ENCODE measurements at regions not wholly inside any gene's neighbourhood (a gene's known extent, or its start where the extent isn't known, plus 50 kb on each side); places are given as distances from the start of the nearest gene placed in this dataset.

DNA sequence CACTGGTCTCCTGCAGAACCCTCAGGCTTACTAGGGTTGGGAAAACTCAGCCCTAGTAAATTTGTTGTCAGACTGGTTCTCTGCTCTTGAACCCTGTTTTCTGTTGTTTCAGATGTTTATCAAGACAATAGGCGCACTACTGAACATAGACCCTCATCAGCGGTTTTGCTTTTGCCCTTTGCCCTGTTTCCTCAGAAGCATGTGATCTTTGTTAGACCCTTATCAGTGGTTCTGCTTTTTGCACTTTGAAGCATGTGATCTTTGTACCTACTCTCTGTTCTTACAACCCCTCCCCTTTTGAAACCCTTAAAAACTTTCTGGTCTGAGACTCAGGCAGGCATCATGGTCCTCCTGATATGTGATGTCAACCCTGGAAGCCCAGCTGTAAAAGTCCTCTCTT lies 842.2 kb upstream of the AMELY start:
- no peak overlapping the region for H3K27ac ChIP-seq (ENCODE audit: low read depth, low read length)
- H3K4me3 ChIP-seq (ENCODE audit: low read depth, low read length) = no peak overlapping the region
- H3K9me3 ChIP-seq (ENCODE audit: control insufficient read depth, insufficient read depth, low read length) = no peaks in the 10 kb centered on the region
- no peaks in the 10 kb centered on the region for H3K27me3 ChIP-seq (ENCODE audit: control insufficient read depth, insufficient read depth, low read length)
- TF ChIP-seq, protein P1, sequence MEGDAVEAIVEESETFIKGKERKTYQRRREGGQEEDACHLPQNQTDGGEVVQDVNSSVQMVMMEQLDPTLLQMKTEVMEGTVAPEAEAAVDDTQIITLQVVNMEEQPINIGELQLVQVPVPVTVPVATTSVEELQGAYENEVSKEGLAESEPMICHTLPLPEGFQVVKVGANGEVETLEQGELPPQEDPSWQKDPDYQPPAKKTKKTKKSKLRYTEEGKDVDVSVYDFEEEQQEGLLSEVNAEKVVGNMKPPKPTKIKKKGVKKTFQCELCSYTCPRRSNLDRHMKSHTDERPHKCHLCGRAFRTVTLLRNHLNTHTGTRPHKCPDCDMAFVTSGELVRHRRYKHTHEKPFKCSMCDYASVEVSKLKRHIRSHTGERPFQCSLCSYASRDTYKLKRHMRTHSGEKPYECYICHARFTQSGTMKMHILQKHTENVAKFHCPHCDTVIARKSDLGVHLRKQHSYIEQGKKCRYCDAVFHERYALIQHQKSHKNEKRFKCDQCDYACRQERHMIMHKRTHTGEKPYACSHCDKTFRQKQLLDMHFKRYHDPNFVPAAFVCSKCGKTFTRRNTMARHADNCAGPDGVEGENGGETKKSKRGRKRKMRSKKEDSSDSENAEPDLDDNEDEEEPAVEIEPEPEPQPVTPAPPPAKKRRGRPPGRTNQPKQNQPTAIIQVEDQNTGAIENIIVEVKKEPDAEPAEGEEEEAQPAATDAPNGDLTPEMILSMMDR (IDR thresholded peaks at IDR 0.05; ENCODE audit: low read depth, low read length) = no peak
- DNase-seq (ENCODE audit: low read depth, low spot score) = no peak
- CTCF ChIA-PET = no interaction called here
- POLR2A ChIA-PET = no interaction called here

DNA sequence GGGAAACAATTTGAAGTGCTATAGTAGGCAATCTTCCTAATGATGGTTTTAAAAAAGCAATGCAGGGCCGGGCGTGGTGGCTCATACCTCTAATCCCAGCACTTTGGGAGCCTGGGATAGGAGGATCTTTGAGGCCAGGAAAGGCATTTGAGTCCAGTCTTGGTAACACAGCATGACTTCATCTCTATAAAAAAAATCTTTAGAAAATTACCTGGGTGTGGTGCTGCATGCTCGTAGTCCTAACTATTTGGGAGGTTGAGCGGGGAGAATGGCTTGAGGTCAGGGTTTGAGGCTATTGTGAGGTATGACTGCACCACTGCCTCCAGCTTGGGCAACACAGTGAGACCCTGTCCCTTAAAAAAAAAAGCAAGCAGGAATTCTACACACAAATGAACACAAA lies 835.2 kb upstream of the AMELY start:
- H3K27me3 ChIP-seq (ENCODE audit: control insufficient read depth, insufficient read depth, low read length) = no peaks in the 10 kb centered on the region
- DNase-seq (ENCODE audit: low read depth, low spot score) = no peak
- H3K9me3 ChIP-seq (ENCODE audit: control insufficient read depth, insufficient read depth, low read length) = no peaks in the 10 kb centered on the region
- TF ChIP-seq, protein P1 (IDR thresholded peaks at IDR 0.05; ENCODE audit: low read depth, low read length) = no peak
- no peak overlapping the region for H3K4me3 ChIP-seq (ENCODE audit: low read depth, low read length)
- H3K27ac ChIP-seq (ENCODE audit: low read depth, low read length) = no peak overlapping the region
- CTCF ChIA-PET = interaction anchor here (1.1 kb wide), 1 partner anchor 474 kb away, joined by 3 read pairs; no protein-coding TSS in a partner anchor
- POLR2A ChIA-PET = no interaction called here

DNA sequence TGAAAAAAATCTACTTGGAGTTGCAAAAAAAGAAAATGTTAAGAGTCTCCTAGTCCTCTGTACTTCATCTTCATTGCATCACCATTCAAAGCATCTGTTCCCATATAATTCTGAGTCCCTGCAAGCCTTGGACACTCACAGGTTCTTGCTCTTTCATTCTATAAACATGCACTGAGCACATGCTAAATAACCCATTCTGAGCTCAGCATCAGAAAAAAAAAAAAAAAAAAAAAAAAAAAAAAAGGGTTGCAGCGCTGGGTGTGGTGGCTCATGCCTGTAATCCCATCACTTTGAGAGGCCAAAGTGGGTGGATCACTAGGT lies 834.0 kb upstream of the AMELY start:
- H3K9me3 ChIP-seq (ENCODE audit: control insufficient read depth, insufficient read depth, low read length) = no peaks in the 10 kb centered on the region
- POLR2A ChIA-PET = interaction anchor here (0.6 kb wide), 1 partner anchor 12 kb away, joined by 3 read pairs; no protein-coding TSS in a partner anchor
- no peak for DNase-seq (ENCODE audit: low read depth, low spot score)
- no peaks in the 10 kb centered on the region for H3K27me3 ChIP-seq (ENCODE audit: control insufficient read depth, insufficient read depth, low read length)
- TF ChIP-seq, protein P1 (IDR thresholded peaks at IDR 0.05; ENCODE audit: low read depth, low read length) = no peak
- CTCF ChIA-PET = interaction anchor here (0.6 to 1.1 kb wide), 2 partner anchors 57 to 473 kb away, joined by 3 to 4 read pairs; no protein-coding TSS in a partner anchor
- H3K27ac ChIP-seq (ENCODE audit: low read depth, low read length) = no peak overlapping the region
- no peak overlapping the region for H3K4me3 ChIP-seq (ENCODE audit: low read depth, low read length)

DNA sequence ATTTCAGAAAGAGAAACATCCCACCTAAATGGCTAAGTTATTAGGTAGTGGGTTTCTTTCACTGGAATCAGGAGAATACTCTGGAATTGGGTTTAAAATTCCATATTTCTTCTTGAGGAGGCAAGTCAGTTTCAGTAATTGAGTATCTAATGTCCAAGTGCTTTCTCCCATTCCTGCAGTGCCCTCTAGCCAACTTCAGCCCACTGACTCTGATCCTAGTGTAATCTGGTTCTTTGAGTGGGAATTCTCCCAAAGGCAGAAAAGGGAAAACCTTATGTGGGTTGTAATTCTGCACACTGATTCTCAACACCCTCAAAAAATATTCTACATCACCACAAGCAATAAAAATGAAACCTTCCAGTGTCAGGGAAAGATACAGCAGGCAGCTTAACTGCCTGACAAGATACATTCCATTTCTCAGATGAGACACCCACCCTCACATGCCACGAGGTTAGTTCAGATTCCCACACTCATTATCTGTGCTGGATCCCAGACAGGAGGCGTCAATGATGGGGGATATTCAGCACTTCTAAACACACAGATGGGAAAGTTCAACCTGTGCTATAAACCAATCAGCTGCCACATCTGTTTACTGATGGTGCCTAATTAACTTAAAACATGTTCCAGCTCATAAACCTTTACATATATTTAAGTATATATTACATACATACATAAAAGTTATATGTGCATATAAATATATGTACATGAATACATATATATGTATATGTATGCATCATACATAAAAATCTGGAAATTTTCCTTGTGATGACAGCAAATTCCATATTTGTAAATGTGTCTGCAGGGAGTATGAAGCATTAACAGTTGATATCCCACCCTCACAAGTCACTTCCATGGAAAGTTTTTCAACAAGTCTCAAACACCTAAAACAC lies 833.4 kb upstream of the AMELY start:
- TF ChIP-seq, protein P1 (IDR thresholded peaks at IDR 0.05; ENCODE audit: low read depth, low read length) = peak; percentile 17; the same call in 1 of the 2 replicates
- ChIA-PET CTCF (interaction anchor here (0.6 kb wide), 1 partner anchor 56 kb away, joined by 4 read pairs; no protein-coding TSS in a partner anchor), POLR2A (interaction anchor here (0.6 kb wide), 1 partner anchor 11 kb away, joined by 3 read pairs; no protein-coding TSS in a partner anchor)
- DNase-seq (ENCODE audit: low read depth, low spot score) = no peak
- no peak overlapping the region for H3K4me3 ChIP-seq (ENCODE audit: low read depth, low read length)
- no peaks in the 10 kb centered on the region for H3K9me3 ChIP-seq (ENCODE audit: control insufficient read depth, insufficient read depth, low read length)
- no peaks in the 10 kb centered on the region for H3K27me3 ChIP-seq (ENCODE audit: control insufficient read depth, insufficient read depth, low read length)
- H3K27ac ChIP-seq (ENCODE audit: low read depth, low read length) = no peak overlapping the region

DNA sequence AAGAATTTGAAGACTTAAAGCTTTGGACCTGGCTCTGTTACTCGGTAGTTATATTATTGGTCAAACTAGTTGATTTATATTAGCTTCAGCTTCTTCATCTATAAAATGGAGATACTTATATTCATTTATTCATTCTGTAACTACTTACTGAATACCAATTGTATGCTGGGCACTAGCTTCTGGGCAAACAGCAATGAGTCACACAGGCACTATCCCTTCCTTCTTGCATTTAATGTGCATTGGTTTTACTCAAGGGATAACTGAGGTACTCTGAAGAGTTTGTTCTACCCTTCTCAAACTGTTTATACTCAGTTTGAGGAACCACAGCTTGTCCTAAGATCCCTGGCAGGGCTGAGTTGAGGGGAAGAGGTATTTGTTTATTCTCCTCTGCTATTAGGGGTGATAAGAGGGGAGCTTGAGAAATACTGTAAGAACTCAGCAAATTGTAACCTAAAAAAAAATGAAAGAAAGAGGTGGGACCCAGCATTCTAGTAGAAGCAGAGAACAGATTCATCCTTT lies 825.4 kb upstream of the AMELY start:
- Histone ChIP-seq H3K27me3 (ENCODE audit: control insufficient read depth, insufficient read depth, low read length) (no peaks in the 10 kb centered on the region), H3K4me3 (ENCODE audit: low read depth, low read length) (no peak overlapping the region), H3K9me3 (ENCODE audit: control insufficient read depth, insufficient read depth, low read length) (no peaks in the 10 kb centered on the region), H3K27ac (ENCODE audit: low read depth, low read length) (no peak overlapping the region)
- no peak for DNase-seq (ENCODE audit: low read depth, low spot score)
- TF ChIP-seq, protein P1 (IDR thresholded peaks at IDR 0.05; ENCODE audit: low read depth, low read length) = no peak
- ChIA-PET CTCF (no interaction called here), POLR2A (interaction anchor here (1.5 kb wide), 1 partner anchor 18 kb away, joined by 3 read pairs; no protein-coding TSS in a partner anchor)

Data from AG04450 (cell line).